ENCODE measurements at regions not wholly inside any gene's neighbourhood (a gene's known extent, or its start where the extent isn't known, plus 50 kb on each side); places are given as distances from the start of the nearest gene placed in this dataset.

DNA sequence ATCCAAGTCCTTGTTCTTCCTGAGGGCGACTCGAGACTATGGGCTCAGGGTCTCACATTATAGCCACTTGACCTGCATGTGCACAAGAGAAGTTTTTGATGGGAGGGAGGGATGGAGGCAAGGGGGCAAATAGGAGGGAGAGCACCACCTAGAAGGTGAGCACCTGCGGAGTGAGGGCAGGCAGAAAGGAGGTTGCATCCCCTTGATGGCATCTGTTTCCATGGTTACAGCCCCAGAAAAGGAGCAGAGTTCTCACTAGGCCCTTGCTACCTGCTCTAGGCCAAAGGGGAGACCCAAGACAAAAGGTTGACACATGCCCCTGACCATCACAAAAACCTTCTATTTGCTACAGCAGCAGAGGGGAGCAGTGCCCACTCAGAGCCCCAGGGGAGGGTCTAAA, 131.5 kb upstream of the SERTAD2 start (continued):
- TF ChIP-seq, protein P1, sequence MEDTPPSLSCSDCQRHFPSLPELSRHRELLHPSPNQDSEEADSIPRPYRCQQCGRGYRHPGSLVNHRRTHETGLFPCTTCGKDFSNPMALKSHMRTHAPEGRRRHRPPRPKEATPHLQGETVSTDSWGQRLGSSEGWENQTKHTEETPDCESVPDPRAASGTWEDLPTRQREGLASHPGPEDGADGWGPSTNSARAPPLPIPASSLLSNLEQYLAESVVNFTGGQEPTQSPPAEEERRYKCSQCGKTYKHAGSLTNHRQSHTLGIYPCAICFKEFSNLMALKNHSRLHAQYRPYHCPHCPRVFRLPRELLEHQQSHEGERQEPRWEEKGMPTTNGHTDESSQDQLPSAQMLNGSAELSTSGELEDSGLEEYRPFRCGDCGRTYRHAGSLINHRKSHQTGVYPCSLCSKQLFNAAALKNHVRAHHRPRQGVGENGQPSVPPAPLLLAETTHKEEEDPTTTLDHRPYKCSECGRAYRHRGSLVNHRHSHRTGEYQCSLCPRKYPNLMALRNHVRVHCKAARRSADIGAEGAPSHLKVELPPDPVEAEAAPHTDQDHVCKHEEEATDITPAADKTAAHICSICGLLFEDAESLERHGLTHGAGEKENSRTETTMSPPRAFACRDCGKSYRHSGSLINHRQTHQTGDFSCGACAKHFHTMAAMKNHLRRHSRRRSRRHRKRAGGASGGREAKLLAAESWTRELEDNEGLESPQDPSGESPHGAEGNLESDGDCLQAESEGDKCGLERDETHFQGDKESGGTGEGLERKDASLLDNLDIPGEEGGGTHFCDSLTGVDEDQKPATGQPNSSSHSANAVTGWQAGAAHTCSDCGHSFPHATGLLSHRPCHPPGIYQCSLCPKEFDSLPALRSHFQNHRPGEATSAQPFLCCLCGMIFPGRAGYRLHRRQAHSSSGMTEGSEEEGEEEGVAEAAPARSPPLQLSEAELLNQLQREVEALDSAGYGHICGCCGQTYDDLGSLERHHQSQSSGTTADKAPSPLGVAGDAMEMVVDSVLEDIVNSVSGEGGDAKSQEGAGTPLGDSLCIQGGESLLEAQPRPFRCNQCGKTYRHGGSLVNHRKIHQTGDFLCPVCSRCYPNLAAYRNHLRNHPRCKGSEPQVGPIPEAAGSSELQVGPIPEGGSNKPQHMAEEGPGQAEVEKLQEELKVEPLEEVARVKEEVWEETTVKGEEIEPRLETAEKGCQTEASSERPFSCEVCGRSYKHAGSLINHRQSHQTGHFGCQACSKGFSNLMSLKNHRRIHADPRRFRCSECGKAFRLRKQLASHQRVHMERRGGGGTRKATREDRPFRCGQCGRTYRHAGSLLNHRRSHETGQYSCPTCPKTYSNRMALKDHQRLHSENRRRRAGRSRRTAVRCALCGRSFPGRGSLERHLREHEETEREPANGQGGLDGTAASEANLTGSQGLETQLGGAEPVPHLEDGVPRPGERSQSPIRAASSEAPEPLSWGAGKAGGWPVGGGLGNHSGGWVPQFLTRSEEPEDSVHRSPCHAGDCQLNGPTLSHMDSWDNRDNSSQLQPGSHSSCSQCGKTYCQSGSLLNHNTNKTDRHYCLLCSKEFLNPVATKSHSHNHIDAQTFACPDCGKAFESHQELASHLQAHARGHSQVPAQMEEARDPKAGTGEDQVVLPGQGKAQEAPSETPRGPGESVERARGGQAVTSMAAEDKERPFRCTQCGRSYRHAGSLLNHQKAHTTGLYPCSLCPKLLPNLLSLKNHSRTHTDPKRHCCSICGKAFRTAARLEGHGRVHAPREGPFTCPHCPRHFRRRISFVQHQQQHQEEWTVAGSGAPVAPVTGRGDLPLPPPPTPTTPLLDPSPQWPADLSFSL (CRISPR knock-in tag; IDR thresholded peaks at IDR 0.05) = no peak
- TF ChIP-seq, protein P2, sequence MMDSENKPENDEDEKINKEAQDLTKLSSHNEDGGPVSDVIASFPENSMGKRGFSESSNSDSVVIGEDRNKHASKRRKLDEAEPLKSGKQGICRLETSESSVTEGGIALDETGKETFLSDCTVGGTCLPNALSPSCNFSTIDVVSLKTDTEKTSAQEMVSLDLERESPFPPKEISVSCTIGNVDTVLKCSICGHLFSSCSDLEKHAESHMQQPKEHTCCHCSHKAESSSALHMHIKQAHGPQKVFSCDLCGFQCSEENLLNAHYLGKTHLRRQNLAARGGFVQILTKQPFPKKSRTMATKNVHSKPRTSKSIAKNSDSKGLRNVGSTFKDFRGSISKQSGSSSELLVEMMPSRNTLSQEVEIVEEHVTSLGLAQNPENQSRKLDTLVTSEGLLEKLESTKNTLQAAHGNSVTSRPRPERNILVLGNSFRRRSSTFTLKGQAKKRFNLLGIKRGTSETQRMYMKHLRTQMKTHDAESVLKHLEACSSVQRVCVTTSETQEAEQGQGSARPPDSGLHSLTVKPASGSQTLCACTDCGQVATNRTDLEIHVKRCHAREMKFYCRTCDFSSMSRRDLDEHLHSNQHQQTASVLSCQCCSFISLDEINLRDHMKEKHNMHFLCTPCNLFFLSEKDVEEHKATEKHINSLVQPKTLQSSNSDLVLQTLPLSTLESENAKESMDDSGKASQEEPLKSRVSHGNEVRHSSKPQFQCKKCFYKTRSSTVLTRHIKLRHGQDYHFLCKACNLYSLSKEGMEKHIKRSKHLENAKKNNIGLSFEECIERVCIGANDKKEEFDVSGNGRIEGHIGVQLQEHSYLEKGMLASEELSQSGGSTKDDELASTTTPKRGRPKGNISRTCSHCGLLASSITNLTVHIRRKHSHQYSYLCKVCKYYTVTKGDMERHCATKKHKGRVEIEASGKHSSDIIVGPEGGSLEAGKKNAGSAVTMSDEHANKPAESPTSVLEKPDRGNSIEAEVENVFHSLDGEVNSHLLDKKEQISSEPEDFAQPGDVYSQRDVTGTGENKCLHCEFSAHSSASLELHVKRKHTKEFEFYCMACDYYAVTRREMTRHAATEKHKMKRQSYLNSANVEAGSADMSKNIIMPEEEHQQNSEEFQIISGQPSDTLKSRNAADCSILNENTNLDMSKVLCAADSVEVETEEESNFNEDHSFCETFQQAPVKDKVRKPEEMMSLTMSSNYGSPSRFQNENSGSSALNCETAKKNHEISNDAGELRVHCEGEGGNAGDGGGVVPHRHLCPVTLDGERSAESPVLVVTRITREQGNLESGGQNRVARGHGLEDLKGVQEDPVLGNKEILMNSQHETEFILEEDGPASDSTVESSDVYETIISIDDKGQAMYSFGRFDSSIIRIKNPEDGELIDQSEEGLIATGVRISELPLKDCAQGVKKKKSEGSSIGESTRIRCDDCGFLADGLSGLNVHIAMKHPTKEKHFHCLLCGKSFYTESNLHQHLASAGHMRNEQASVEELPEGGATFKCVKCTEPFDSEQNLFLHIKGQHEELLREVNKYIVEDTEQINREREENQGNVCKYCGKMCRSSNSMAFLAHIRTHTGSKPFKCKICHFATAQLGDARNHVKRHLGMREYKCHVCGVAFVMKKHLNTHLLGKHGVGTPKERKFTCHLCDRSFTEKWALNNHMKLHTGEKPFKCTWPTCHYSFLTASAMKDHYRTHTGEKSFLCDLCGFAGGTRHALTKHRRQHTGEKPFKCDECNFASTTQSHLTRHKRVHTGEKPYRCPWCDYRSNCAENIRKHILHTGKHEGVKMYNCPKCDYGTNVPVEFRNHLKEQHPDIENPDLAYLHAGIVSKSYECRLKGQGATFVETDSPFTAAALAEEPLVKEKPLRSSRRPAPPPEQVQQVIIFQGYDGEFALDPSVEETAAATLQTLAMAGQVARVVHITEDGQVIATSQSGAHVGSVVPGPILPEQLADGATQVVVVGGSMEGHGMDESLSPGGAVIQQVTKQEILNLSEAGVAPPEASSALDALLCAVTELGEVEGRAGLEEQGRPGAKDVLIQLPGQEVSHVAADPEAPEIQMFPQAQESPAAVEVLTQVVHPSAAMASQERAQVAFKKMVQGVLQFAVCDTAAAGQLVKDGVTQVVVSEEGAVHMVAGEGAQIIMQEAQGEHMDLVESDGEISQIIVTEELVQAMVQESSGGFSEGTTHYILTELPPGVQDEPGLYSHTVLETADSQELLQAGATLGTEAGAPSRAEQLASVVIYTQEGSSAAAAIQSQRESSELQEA (CRISPR knock-in tag; IDR thresholded peaks at IDR 0.05; ENCODE audit: not compliant biosample characterization) = peak; percentile 30
- TF ChIP-seq PTBP1 (IDR thresholded peaks at IDR 0.05; ENCODE audit: low read depth, low read length, poor library complexity, severe bottlenecking) = no peak
- TF ChIP-seq ASH2L (IDR thresholded peaks at IDR 0.05; ENCODE audit: insufficient read length, low read depth, low read length) = no peak
- no peak for TF ChIP-seq U2AF1 (optimal IDR thresholded peaks at IDR 0.05; ENCODE audit: low read depth, low read length)
- TF ChIP-seq, protein P3, sequence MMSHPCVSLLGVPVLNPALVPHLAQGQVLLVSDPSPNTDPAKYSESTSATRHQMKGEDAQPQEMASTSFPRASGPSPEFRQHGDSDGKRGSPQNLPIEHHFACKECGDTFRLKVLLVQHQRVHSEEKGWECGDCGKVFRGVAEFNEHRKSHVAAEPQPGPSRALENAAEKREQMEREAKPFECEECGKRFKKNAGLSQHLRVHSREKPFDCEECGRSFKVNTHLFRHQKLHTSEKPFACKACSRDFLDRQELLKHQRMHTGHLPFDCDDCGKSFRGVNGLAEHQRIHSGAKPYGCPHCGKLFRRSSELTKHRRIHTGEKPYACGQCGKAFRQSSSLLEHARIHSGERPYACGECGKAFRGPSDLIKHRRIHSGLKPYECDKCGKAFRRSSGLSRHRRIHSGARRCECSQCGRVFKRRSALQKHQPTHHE (CRISPR knock-in tag; IDR thresholded peaks at IDR 0.05; ENCODE audit: borderline replicate concordance) = no peak
- no peak for TF ChIP-seq ZNF260 (CRISPR knock-in tag; IDR thresholded peaks at IDR 0.05; ENCODE audit: borderline replicate concordance, low read depth)
- TF ChIP-seq HOXA9 (CRISPR knock-in tag; IDR thresholded peaks at IDR 0.05; ENCODE audit: borderline replicate concordance) = peak; percentile 9; the same call in 1 of the 2 replicates
- peak; percentile 40; the same call in 1 of the 2 replicates for TF ChIP-seq RFX1 (IDR thresholded peaks at IDR 0.05)
- TF ChIP-seq NFATC3 (CRISPR knock-in tag; IDR thresholded peaks at IDR 0.05) = no peak

All from HepG2 (cell line).